Activated gamma-delta T cell (primary cell): ENCODE measurements at regions not wholly inside any gene's neighbourhood (a gene's known extent, or its start where the extent isn't known, plus 50 kb on each side); places are given as distances from the start of the nearest gene placed in this dataset.

Source experiments
- DNase-seq: peaks from one replicate; lab custom pipeline; 2025; lab: John Stamatoyannopoulos, UW

GRCh38 chr2:67516899-67517530, 119.9 kb downstream of the ETAA1 start:
- no peak for DNase-seq

GRCh38 chr2:67522148-67522547, 125.0 kb downstream of the ETAA1 start:
- DNase-seq: no peak

- no peak for DNase-seq
Measured at GRCh38 chr2:67524213-67524612, 127.1 kb downstream of the ETAA1 start.

DNA sequence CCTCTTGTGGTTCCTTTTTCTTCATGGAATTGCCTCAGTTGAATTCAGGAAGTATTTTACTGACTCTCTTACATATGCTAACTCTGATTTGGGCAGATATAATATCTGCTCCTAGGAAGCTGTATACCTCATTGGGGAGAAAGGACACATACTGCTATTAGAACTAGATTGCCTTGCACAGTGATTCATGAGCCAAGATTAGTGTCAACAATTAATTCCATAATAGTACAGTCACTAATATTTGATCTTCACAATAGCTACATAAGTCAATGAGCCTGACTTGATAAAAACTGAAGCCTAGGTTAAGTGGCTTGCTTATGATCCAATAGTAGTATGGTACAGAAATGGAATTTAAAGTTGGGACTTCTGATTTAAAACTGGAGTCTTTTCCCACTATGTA, 127.6 kb downstream of the ETAA1 start:
- DNase-seq: no peak

GRCh38 chr2:67526283-67526682, 129.2 kb downstream of the ETAA1 start:
- DNase-seq: no peak

- no peak for DNase-seq
Measured at GRCh38 chr2:67528320-67528719, 131.2 kb downstream of the ETAA1 start.

DNA sequence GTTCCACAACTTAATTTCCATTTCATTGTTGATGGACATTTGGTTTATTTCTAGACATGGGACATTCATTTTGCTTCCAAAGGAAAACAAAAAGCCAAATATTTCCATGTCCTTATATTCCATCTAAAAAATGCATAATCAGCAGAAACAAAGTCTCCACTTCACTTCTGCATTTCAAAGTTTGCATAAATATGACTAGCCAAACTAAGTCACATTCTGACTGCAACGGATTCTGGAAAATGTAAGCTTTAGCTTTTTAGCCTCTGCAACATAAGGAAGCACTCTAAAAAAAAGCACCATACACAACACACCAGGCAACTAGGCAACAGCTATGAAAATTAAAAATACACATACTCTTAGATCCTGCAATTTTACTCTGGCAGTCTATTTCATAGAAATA, 135.3 kb downstream of the ETAA1 start:
- no peak for DNase-seq

- DNase-seq: no peak
Measured at GRCh38 chr2:67534745-67535144, 137.6 kb downstream of the ETAA1 start.

DNA sequence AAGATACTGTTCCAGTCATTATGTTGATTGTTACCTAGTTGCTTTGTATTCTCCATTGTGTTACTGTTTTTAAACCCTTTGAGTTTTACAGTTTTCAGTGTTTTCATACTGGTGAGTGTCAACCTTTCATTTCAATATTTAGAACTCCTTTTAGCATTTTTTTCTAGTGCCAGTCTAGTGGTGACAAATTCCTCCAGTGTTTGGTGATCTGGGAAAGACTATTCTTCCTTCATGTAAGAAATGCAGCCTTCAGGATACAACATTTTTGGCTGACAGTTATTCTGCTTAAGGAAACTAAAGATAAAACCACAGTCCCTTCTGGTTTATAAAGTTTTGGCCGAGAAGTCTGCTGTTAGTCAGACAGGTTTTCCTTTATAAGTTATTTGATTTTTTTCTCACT, 143.8 kb downstream of the ETAA1 start:
- DNase-seq: no peak

DNA sequence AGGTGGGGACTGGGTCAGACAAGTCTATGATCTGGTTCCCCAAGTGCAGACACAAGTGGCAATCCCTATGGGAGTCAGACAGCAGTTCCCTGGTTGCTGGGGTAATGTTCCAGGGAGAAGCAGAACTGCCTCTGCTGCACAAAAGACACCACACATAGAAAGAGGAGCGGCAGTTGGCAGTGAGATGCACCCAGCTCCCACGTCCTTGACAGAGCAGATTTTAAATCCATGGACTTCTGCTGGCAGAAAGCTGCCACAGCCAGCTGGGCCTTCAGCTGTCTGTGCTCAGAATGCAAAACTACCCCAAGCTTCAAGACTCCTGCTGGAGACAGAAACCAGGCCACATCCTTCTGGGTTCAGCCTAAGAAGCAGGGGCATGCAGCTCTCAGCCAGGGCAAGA, 147.2 kb downstream of the ETAA1 start:
- no peak for DNase-seq

DNA sequence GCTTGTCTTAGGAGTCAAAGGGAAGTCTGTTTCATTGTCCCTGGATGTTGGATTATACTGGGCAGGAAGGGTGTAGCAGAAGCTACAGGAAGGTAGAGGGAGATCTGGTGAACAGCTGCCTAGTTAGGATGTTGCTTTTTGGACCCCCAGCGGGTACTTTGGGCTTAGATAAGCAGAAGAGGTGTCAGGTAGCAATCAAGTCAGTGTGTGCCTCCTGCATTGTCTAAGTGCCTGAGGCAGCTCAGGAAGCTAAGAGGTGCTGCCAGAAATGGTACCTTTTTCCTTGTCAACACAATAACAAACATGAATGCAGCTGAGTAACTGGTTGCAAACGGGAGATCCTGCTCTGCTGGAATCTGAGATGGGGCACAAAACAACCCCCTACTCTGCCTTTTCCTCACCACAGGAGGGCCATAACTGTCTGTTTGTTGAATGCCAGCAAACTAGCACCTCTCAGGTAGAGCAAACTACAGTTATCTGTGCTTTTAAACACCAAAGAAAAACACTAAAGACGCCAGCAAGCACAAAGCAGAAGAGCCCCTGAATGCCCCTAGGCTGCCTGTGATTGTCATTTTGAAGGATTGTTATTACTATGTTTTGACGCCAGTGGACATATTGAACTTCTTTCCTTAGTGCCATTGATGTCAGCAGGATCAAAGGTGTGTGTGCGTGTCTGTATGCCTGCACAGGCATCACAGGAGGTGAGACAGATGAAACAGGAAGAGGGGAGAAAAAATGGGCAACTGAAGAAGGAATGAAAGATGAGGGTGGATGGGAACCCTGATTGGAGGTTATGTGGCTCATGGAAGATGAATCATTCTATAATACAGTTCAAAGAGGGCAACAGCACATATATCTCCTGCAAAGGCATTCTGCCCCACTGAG, 151.4 kb downstream of the ETAA1 start:
- DNase-seq: no peak

DNA sequence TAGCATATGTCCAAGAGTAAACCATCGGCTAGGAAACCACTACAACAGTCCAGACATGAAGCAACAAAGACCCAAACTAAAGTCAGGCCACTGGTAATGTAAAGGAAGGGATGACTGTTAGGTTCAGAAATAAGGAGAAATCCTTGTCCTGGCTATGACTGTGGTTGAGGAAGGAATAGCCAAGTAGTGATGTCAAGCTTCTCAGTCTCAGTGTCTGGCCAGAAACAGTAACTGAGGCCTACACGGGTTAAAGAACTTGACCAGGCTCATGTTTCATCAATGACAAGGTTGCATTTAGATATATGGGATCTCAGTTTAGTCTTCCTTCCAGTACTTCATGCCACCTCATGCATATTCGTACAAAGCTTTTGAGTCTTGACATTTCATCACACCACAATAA, 162.0 kb downstream of the ETAA1 start:
- no peak for DNase-seq

DNA sequence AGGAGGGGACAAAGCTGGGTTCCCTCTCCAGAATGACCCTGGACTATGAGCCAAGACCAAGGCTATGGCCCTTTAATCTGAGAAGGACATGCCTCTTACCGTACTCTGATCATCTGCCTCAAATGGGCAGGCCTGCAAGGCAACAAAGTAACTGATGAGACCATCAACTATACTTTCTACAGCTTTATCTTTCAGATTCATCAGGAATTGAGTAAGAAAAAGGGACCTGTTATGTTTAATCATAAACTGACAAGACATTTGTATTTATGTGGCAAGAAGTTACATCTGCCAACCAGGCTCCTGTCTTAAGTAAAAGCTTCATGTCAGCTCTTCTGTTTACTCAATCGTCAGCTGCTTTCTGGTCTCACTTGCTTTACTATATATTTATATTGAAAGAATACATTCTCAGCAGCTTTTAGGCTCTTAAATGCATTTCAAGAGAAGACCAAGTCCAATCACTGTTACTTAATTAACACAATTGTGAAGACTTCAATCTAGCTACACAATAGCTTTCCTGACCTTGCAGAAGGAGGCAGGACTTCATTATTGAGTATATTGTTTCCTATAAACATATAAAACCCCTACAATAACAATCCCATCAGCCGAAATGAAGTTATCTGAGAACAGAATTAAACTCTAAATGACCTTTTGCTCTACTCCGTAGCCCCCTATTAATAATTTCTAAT, 163.8 kb downstream of the ETAA1 start:
- no peak for DNase-seq

- no peak for DNase-seq
Measured at GRCh38 chr2:67561457-67561965, 164.4 kb downstream of the ETAA1 start.

DNA sequence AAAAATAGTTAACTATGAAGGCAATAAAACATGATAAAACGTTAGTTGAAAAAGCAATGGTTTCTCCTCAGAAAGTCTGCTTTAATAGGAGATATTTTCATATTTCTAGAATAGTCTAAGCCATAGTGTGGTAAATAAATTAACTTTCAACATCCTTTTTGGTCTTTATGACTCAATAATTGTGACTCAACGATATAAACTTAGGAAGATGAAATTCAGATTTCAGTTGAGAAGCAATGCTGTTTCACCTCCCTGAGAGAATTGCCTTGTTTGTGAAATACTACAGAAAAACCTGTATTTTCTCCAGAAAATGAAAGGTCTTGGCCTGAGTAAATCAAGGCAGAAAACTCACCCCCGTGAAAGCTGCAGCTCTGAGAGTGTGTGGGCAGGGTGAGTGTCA, 166.9 kb downstream of the ETAA1 start:
- DNase-seq: no peak

- DNase-seq: no peak
Measured at GRCh38 chr2:67564626-67565025, 167.5 kb downstream of the ETAA1 start.

DNA sequence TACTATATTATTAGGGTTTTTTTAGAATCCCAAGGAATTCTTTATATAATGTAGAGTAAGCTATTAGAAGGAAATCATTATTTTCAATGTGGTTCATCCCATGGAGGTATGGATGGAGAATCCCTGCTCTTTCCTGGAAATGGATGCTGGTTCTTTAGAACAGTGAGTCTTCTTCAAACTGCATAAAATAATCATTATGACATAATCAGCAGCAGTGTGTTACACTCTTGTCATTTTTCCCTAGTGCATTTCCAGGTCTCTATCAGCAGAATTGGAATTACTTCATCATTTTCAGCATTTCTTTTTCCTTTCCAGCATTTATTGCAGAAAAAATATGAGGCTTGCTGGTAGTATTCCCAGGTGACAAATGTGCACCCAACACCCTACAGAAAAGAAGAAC, 168.1 kb downstream of the ETAA1 start:
- DNase-seq: no peak

DNA sequence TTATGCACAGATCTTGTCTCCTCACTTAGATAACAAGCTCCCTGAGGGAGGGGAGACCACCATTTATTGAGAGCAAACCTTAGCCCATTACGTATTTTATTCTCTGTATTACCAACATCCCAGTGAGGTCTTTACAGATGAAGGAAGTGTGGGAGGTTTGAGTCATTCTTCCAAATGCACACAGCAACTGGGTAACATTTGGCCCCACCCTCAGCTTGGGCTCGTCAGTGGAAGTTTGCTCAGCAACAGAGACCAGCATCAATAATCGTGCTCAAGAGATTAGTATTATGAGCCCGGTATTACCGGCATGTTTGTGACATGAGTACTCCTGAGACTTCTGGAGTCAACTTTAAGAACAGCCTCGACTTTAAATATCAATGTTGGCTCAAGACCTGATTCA, 168.6 kb downstream of the ETAA1 start:
- no peak for DNase-seq

DNA sequence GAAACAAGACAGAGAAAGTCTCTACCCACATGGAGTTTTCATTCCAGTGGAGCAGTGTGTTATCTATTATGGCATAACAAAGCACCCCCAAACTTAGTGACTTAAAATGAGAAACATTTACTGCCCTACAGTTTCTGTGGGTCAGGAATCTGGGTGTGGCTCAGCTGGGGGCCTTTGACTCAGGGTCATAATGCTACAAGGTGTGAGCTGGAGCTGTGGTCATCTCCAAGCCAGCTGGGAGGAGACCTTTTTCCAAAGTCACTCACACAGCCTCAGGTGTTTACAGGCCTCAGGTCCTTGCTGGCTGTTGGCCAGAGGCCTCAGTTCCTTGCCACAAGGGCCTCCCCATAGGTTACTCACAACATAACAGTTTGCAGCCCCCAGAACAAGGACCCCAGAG, 169.2 kb downstream of the ETAA1 start:
- DNase-seq: no peak

DNA sequence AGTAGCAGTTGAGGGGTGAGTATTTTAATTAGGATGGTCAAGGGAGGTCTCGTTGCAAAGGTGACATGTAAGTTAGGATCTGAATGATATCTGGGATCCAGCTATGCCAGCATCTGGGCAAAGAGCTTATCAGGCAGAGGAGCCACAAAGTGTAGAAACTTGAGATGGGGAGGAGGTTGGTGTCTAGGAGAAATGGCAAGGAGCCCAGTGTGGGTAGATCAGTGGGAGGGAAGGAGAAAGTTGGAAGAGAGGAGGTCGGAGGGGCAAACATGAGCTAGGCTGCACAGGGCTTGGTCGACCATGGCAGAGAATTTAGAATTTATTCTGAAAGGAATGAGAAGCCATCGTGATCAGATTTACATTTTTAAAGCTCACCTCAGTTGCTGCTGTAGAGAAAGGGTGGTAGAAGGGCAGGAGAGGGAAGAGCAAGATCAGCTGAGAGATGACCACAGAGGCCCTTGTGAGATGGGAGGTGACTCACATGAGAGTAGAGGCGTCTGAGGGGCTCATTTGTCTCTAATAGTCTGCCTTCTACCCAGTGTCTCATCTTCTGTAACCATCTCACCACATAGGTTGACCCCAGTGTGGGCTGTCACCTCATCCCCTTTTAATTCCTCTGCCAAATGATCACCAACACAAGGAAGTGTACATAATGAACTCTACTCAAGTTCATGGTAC, 170.0 kb downstream of the ETAA1 start:
- DNase-seq: no peak

- no peak for DNase-seq
Measured at GRCh38 chr2:67567886-67568285, 170.8 kb downstream of the ETAA1 start.

- no peak for DNase-seq
Measured at GRCh38 chr2:67570611-67571010, 173.5 kb downstream of the ETAA1 start.
